ENCODE measurements at regions not wholly inside any gene's neighbourhood (a gene's known extent, or its start where the extent isn't known, plus 50 kb on each side); places are given as distances from the start of the nearest gene placed in this dataset.
"Not testable (repeated sequence)": the region's sequence is repeated elsewhere in the genome, so short reads cannot be mapped to it uniquely, and the experiment has no call there.

DNA sequence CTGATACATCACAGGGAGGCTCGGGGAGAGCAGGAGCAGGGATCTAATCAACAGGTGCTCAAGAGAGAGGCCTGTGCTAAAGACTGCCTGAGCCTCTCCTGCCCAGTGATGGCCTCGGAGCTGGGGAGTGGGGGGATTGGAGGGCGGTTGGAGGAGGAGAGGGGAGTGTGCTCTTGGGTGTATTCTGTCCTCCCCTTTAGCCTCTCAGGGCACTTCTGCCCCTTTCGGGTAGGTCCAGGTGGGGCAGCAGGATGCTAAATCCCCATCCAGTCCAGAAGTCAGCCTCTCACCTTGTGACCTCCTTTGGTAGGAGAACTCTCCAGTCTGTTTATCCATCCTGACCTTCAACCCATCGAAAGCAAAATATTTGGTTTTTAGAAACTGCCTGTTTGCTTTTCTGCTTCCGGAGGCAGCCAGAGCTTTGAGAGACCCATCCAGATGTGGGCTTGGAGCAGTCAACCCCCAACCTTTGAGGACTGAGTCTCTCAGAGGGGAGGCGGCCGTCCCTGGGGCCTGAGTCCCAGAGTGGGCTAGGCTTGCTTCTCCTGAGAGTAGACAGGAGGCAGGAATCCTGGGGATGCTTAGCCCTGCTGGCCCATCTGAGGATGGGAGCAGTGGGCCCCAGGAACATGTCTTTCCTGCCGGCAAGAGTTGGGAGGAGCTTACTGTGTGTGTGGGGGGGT, 105.2 kb upstream of the SYT13 start:
- in situ Hi-C loops (cut with MboI; ENCODE audit: low sequenced_read_pairs) = no loop called here

GRCh38 chr11:45390407-45390806, 104.3 kb upstream of the SYT13 start:
- in situ Hi-C loops (cut with MboI; ENCODE audit: low sequenced_read_pairs) = no loop called here

DNA sequence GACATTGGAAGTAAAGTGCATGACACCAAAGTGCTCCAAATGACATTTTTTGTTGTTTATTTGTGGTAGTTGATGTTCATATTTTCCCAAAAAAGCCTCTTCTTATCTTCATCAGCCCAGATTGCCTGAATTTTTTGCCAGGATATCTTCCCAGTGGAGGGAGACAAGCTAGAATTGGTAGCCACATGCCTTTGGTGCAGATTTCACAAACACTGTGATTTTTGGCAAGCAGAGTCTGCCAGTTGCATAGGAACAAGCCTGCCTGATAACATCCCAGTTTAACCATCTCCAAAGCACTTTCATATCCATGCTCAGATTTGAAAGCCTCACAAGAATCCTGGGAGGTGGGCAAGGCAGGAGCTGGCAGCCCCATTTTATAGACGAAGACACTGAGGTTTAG, 102.3 kb upstream of the SYT13 start:
- in situ Hi-C loops (cut with MboI; ENCODE audit: low sequenced_read_pairs) = no loop called here

DNA sequence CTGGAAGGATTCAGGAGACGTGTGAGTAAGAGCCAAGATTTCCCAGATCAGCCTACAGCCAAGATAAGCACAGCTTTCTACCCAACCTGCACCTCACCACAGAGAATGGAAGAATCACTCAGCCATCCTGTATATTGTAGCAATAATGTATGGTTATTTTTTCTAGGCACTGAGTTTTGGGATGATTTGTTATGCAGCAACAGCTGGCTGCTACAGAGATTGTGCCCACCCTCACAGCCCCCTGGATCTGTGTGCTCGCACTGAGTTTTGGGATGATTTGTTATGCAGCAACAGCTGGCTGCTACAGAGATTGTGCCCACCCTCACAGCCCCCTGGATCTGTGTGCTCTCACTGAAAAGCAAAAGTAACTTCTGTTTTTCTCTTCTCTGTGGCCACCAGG, 101.7 kb upstream of the SYT13 start:
- in situ Hi-C loops (cut with MboI; ENCODE audit: low sequenced_read_pairs) = not testable (repeated sequence)

GRCh38 chr11:45386972-45387371, 100.8 kb upstream of the SYT13 start:
- in situ Hi-C loops (cut with MboI; ENCODE audit: low sequenced_read_pairs) = no loop called here

GRCh38 chr11:45385844-45386243, 99.7 kb upstream of the SYT13 start:
- in situ Hi-C loops (cut with MboI; ENCODE audit: low sequenced_read_pairs) = no loop called here

- in situ Hi-C loops (cut with MboI; ENCODE audit: low sequenced_read_pairs) = no loop called here
These were observed 99.3 kb upstream of the SYT13 start for GRCh38 chr11:45385423-45385822.

GRCh38 chr11:45384711-45385241, 98.6 kb upstream of the SYT13 start:
- in situ Hi-C loops (cut with MboI; ENCODE audit: low sequenced_read_pairs) = no loop called here

DNA sequence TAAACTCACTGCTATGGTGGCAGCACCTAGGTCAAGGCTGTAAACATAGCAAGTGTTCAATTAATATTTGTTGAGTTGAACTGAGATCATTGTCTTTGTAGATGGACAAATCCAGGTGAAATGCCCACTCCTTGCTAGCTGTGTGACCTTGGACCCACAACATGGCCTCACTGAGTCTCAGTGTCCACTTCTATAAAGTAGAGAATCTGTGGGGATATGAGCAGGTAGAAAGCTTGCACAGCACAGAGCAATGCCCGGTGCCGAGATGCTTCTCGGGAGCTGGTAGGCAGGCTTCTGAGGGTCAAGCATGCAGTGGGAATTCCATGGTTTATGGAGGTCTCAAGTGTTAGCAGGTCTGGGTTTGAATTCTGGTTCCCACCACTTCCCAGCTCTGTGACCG, 97.9 kb upstream of the SYT13 start:
- in situ Hi-C loops (cut with MboI; ENCODE audit: low sequenced_read_pairs) = no loop called here

- in situ Hi-C loops (cut with MboI; ENCODE audit: low sequenced_read_pairs) = no loop called here
These were observed 97.1 kb upstream of the SYT13 start for GRCh38 chr11:45383224-45383623.

DNA sequence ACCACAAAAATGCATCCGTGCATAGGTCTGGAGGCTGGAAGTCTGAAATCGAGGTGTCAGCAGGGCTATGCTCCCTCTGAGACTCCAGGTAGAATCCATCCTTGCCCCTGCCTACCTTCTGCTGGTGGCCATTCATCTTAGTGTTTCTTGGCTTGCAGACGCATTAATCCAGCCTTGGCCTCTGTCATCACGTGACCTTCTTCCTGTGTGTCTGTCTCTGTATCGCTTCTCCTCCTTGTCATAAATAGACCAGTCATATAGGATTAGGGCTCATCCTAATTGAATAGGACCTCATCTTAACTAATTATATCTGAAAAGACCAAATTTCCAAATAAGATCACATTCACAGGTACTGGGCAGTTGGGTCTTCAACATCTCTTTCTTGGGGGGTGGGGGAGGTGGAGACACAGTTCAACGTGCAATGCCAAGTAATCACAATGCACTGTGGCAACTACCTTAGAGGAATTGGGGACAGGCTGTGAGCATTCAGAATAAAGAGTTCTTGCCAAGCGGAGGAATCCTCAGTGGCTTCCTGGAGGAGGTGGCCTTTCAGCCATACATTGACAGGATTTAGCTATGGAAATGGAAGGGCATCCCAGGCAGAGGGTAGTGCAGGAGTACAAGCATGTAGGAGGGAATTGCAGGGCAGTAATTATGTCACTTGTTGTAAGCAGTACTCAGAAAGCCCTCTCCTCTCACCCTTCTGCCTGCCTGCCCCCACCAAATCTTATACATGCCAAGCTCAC, 96.2 kb upstream of the SYT13 start:
- in situ Hi-C loops (cut with MboI; ENCODE audit: low sequenced_read_pairs) = no loop called here

- in situ Hi-C loops (cut with MboI; ENCODE audit: low sequenced_read_pairs) = loop anchor here (10.0 kb wide), 1 partner anchor 395 kb away; no protein-coding TSS in a partner anchor
These were observed 93.2 kb upstream of the SYT13 start for GRCh38 chr11:45379162-45379863.

- in situ Hi-C loops (cut with MboI; ENCODE audit: low sequenced_read_pairs) = loop anchor here (10.0 kb wide), 1 partner anchor 396 kb away; no protein-coding TSS in a partner anchor
These were observed 92.4 kb upstream of the SYT13 start for GRCh38 chr11:45378516-45378915.

DNA sequence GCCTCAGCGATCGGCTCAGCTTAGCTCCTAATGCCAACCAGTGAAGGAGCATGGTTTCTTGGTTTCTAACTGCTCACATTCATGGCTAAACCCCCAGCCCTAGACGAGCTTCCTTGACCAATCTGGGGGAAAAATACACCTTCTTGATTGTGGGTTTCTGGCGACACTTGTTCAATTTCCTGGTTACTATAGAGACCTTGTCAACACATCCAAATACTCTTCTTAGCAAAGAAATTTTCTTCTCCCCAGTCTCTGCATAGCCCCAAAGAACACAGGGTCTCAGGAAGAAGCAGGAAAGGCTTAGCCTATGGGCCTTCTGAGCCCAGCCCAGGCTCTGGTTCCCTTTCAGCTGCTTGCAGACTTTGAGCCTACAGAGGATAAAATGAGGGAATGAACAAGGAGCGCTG, 88.5 kb upstream of the SYT13 start:
- in situ Hi-C loops (cut with MboI; ENCODE audit: low sequenced_read_pairs) = loop anchor here (10.0 kb wide), 1 partner anchor 400 kb away; no protein-coding TSS in a partner anchor

- in situ Hi-C loops (cut with MboI; ENCODE audit: low sequenced_read_pairs) = loop anchor here (10.0 kb wide), 1 partner anchor 401 kb away; no protein-coding TSS in a partner anchor
These were observed 88.0 kb upstream of the SYT13 start for GRCh38 chr11:45374130-45374529.

DNA sequence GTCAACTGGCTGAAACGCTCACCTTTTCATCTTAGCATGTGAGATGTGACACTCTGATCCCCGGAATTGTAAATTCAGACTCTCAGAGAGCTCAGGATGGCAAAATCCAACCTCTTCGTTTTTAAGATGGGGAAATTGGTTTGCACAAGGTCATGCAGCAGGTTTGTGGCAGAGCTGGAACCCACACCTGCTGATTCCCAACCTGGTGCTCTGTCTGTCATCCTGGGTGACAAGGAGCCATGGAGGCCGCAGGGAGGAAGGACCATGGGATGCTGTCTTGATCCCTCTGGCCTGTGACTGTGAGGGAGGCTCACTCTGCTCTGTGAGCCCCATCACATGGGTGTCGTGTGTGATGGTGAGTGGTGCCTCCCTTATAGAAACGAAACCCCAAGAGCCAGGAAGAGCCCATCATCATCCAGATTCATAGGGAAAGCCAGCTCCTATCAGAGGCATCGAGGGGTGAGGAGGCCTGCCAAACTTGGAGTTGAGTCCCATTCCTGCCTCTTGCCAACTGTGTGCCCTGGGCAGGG, 87.4 kb upstream of the SYT13 start:
- in situ Hi-C loops (cut with MboI; ENCODE audit: low sequenced_read_pairs) = loop anchor here (10.0 kb wide), 1 partner anchor 401 kb away; no protein-coding TSS in a partner anchor

DNA sequence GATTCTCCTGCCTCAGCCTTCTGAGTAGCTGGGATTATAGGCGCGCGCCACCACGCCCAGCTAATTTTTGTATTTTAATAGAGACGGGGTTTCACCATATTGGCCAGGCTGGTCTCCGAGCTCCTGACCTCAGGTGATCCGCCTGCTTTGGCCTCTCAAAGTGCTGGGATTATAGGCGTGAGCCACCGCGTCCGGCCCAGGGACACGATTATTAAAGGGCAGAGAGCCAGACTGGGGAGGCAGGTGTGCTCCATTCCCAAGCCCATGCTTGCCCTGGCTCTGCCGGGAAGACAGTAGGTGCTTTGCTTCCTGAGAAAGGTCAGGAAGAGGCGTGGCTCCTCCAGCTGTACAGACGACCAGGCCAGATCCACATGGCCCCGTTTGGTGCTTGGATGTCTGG, 86.3 kb upstream of the SYT13 start:
- in situ Hi-C loops (cut with MboI; ENCODE audit: low sequenced_read_pairs) = loop anchor here (10.0 kb wide), 1 partner anchor 402 kb away; no protein-coding TSS in a partner anchor

DNA sequence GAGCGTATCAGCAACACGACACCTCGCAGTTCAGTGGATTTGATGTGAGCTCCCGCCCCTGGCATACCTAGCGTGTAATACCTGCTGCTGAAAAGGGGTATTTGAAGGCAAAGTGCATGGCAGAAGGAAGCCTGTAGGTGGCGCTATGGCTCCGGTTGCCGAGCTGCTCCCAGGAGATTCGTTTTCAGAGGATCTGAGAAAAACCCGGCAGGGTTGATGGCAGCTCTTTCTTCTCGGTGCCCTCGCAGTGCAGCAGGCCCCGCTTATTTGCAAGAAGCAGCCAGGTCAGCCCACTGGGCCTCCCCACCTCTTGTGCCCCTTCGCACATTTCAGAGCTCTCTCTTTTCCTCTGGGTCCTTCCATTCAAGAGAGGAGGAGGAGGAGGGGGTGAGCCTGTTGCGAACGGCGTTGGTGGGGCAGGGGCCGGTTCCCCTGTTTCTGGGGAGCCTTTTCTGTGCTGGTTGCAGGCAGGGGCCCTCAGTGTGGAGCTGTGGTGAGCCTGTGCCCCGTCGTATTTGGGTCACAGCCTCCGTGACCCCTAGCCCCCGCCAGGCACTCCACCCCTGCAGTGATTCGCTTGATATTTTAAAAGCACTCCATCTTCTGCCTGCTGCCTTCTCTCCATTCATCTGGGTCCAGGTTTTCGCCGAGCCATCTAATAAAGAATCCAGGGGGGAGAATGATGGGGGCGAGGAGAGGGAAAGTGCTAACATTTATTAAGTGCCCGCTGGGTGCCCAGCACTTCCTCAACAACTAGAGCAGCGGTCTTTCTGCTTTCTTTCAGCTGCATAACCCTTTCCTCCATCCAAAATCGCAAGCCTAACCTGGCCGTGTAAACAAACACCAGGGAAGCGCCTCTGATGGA, 85.3 kb upstream of the SYT13 start:
- in situ Hi-C loops (cut with MboI; ENCODE audit: low sequenced_read_pairs) = loop anchor here (10.0 kb wide), 1 partner anchor 403 kb away; no protein-coding TSS in a partner anchor

- in situ Hi-C loops (cut with MboI; ENCODE audit: low sequenced_read_pairs) = no loop called here
These were observed 83.2 kb upstream of the SYT13 start for GRCh38 chr11:45369313-45369712.

DNA sequence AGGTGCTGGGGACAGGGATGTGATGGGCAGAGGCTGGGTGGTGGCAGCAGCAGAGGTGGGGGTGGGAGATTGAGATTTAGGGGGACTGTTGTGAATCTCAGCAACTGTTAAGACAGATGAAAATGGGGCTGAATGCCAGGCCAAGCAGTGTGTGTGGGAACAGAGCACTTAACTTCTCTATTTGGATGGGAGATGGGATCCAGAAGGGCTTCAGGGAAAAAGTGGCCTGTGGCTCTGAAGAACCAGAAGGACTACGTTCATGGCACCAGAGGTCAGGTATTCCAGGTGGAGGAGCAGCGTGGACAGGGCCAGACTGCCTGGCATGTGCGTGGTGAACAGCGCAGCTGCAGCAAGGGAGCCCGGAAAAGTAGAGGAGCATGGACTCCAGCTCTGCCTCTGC, 82.6 kb upstream of the SYT13 start:
- in situ Hi-C loops (cut with MboI; ENCODE audit: low sequenced_read_pairs) = no loop called here

All from HL-60/S4 treated with phorbol 12-myristate 13-acetate at 8.2 ng/mL for 4 days and 3 days (cell line).